CD4-positive, alpha-beta T cell (primary cell): ENCODE measurements at regions not wholly inside any gene's neighbourhood (a gene's known extent, or its start where the extent isn't known, plus 50 kb on each side); places are given as distances from the start of the nearest gene placed in this dataset.

Experiments used
- ATAC-seq: fragments of 200-7000 bp; cut with Tn5 transposase; one replicate; pipeline ENCODE4 v1.10.0; 2022; ENCODE audit warnings: mild to moderate bottlenecking; ENCODE audit not compliant: poor library complexity
- CTCF ChIA-PET: fragments of 350-600 bp; sonication (Branson Sonifier 250); formaldehyde crosslinking; loops from one replicate; lab custom pipeline; 2021; ENCODE audit warnings: antibody characterized with exemption, inconsistent platforms; lab: Charles Lee
- POLR2A ChIA-PET: fragments of 350-600 bp; sonication (Branson Sonifier 250); formaldehyde crosslinking; loops from one replicate; lab custom pipeline; 2021; ENCODE audit warnings: antibody characterized with exemption, inconsistent platforms; lab: Charles Lee
- DNase-seq, 14 experiments: peaks; one replicate each; pipeline ENCODE4 v3.0.0-alpha.2; 2013 to 2020; ENCODE audit warnings: mixed read lengths in 2 of 14
- H3K27ac ChIP-seq, 2 donors: one replicate each; pipeline versions ENCODE4 v1.5.1 to v1.7.0; 2013; ENCODE audit warnings: low read length in 2 of 2, low read depth in 1 of 2, mild to moderate bottlenecking in 1 of 2
- H3K27me3 ChIP-seq, 2 experiments: 1 replicate in 1 of 2; 2 replicates in 1 of 2; pipeline versions ENCODE4 v1.6.1 to v1.7.0; 2013; ENCODE audit warnings: low read length in 2 of 2, control low read depth in 1 of 2, mild to moderate bottlenecking in 1 of 2, moderate library complexity in 1 of 2; ENCODE audit not compliant: insufficient read depth in 2 of 2, control insufficient read depth in 1 of 2
- H3K36me3 ChIP-seq: one replicate; pipeline ENCODE4 v1.6.1; 2013; ENCODE audit warnings: low read length, control low read depth; ENCODE audit not compliant: insufficient read depth
- H3K4me1 ChIP-seq: one replicate; pipeline ENCODE4 v1.6.1; 2013; ENCODE audit warnings: low read length, control low read depth; ENCODE audit not compliant: insufficient read depth
- H3K4me3 ChIP-seq: one replicate; pipeline ENCODE4 v1.5.1; 2013; ENCODE audit warnings: mild to moderate bottlenecking, low read length, moderate library complexity
- H3K9me3 ChIP-seq, 2 experiments: 1 replicate in 1 of 2; 2 replicates in 1 of 2; pipeline versions ENCODE4 v1.6.1 to v1.7.0; 2013; ENCODE audit warnings: low read length in 2 of 2, mild to moderate bottlenecking in 2 of 2, control low read depth in 1 of 2, moderate library complexity in 1 of 2; ENCODE audit not compliant: control insufficient read depth in 1 of 2, insufficient read depth in 1 of 2
- H3K27ac Mint-ChIP-seq: one replicate; pipeline ENCODE4 v1.8.0; 2020; ENCODE audit warnings: mixed read lengths
- H3K27me3 Mint-ChIP-seq: one replicate; pipeline ENCODE4 v1.8.0; 2021; ENCODE audit warnings: mixed read lengths
- H3K36me3 Mint-ChIP-seq: one replicate; pipeline ENCODE4 v1.8.0; 2021; ENCODE audit warnings: low read depth, mixed read lengths
- H3K4me1 Mint-ChIP-seq: one replicate; pipeline ENCODE4 v1.8.0; 2021; ENCODE audit warnings: low read depth, mixed read lengths
- H3K4me3 Mint-ChIP-seq: one replicate; pipeline ENCODE4 v1.8.0; 2020; ENCODE audit warnings: mild to moderate bottlenecking, mixed read lengths
- H3K9me3 Mint-ChIP-seq: one replicate; pipeline ENCODE4 v1.8.0; 2020; ENCODE audit warnings: mixed read lengths
- CTCF ChIP-seq: fragments of 200-600 bp; IDR thresholded peaks from one replicate; pipeline ENCODE4 v1.8.0; 2022; ENCODE audit warnings: antibody characterized with exemption, mild to moderate bottlenecking
- intact Hi-C, 2 experiments: fragments of 100-400 bp; cut with DNase I in 1 of 2; cut with micrococcal nuclease in 1 of 2; formaldehyde crosslinking; loops; one replicate each; pipeline versions ENCODE4 v1.15.1 to v1.9.0; 2023 to 2025; cut with DNase I, micrococcal nuclease

GRCh38 chr12:91622037-91622436 lies 439.4 kb upstream of the DCN start:
- CTCF ChIA-PET, result interaction anchor here (1.0 kb wide), 1 partner anchor 21 kb away, joined by 3 read pairs; no protein-coding TSS in a partner anchor
- DNase-seq (no peak), ATAC-seq (no peak)
- Mint-ChIP-seq H3K4me1 (peaks cover 6% of the 10 kb centered on the region), H3K4me3 (no peak overlapping the region), H3K36me3 (no peaks in the 10 kb centered on the region), H3K9me3 (peaks cover 13% of the 10 kb centered on the region), H3K27me3 (no peaks in the 10 kb centered on the region), H3K27ac (no peak overlapping the region)
- H3K27me3 ChIP-seq, result no peaks in the 10 kb centered on the region
- TF ChIP-seq CTCF, result no peak
- no peak overlapping the region for H3K4me3 ChIP-seq
- H3K27ac ChIP-seq, result no peak overlapping the region
- POLR2A ChIA-PET, result interaction anchor here (1.3 kb wide), 1 partner anchor 17 kb away, joined by 3 read pairs; no protein-coding TSS in a partner anchor
- peaks cover 6 to 8% of the 10 kb centered on the region in 2 experiments for H3K9me3 ChIP-seq
- intact Hi-C loops, result no loop called here
- no peaks in the 10 kb centered on the region for H3K4me1 ChIP-seq
- H3K36me3 ChIP-seq, result no peaks in the 10 kb centered on the region

- ChIA-PET POLR2A (interaction anchor here (1.3 kb wide), 1 partner anchor 18 kb away, joined by 3 read pairs; no protein-coding TSS in a partner anchor), CTCF (interaction anchor here (1.0 kb wide), 1 partner anchor 20 kb away, joined by 3 read pairs; no protein-coding TSS in a partner anchor)
- TF ChIP-seq CTCF, result no peak
- ATAC-seq, result no peak
- H3K4me3 ChIP-seq, result no peak overlapping the region
- no peak for DNase-seq
- peaks cover 3 to 6% of the 10 kb centered on the region in 2 experiments for H3K9me3 ChIP-seq
- peaks cover 6% of the 10 kb centered on the region for H3K4me1 Mint-ChIP-seq
- no peak overlapping the region for H3K27ac Mint-ChIP-seq
- no peak overlapping the region for H3K27ac ChIP-seq
- no peaks in the 10 kb centered on the region for H3K36me3 Mint-ChIP-seq
- intact Hi-C loops, result no loop called here
- H3K4me1 ChIP-seq, result no peaks in the 10 kb centered on the region
- no peaks in the 10 kb centered on the region for H3K27me3 Mint-ChIP-seq
- H3K36me3 ChIP-seq, result no peaks in the 10 kb centered on the region
- no peak overlapping the region for H3K4me3 Mint-ChIP-seq
- H3K27me3 ChIP-seq, result no peaks in the 10 kb centered on the region
- peaks cover 5% of the 10 kb centered on the region for H3K9me3 Mint-ChIP-seq
These were observed 438.4 kb upstream of the DCN start for GRCh38 chr12:91620992-91621391.

- Histone ChIP-seq H3K4me3 (no peak overlapping the region), H3K27me3 (no peaks in the 10 kb centered on the region), H3K4me1 (no peaks in the 10 kb centered on the region), H3K27ac (no peak overlapping the region), H3K9me3 (peaks cover 0 to 5% of the 10 kb centered on the region in 2 experiments), H3K36me3 (no peaks in the 10 kb centered on the region)
- intact Hi-C loops, result no loop called here
- ChIA-PET POLR2A (no interaction called here), CTCF (no interaction called here)
- Mint-ChIP-seq H3K27me3 (no peaks in the 10 kb centered on the region), H3K4me3 (no peak overlapping the region), H3K27ac (no peak overlapping the region), H3K36me3 (no peaks in the 10 kb centered on the region), H3K4me1 (peaks cover 6% of the 10 kb centered on the region), H3K9me3 (peaks cover 3% of the 10 kb centered on the region)
- no peak for DNase-seq
- no peak for TF ChIP-seq CTCF
- ATAC-seq, result no peak
These were observed 437.8 kb upstream of the DCN start for GRCh38 chr12:91620422-91620821.
